ENCODE measurements at regions not wholly inside any gene's neighbourhood (a gene's known extent, or its start where the extent isn't known, plus 50 kb on each side); places are given as distances from the start of the nearest gene placed in this dataset.
"Not testable (repeated sequence)": the region's sequence is repeated elsewhere in the genome, so short reads cannot be mapped to it uniquely, and the experiment has no call there.

- ATAC-seq (ENCODE audit: low read depth) (no peak), DNase-seq (no peak)
- Mint-ChIP-seq H3K27ac (no peak overlapping the region), H3K4me1 (no peaks in the 10 kb centered on the region), H3K4me3 (no peak overlapping the region), H3K9me3 (no peaks in the 10 kb centered on the region), H3K27me3 (peaks cover 8% of the 10 kb centered on the region), H3K36me3 (no peaks in the 10 kb centered on the region)
- POLR2A ChIA-PET, result no interaction called here
These were observed 72.9 kb upstream of the FBXO28 start for GRCh38 chr1:224041032-224041431.

- H3K4me1 Mint-ChIP-seq; H3K9me3 Mint-ChIP-seq; ATAC-seq (ENCODE audit: low read depth); H3K4me3 Mint-ChIP-seq; H3K27ac Mint-ChIP-seq; DNase-seq; H3K36me3 Mint-ChIP-seq; POLR2A ChIA-PET; H3K27me3 Mint-ChIP-seq: not testable (repeated sequence)
These were observed 73.5 kb upstream of the FBXO28 start for GRCh38 chr1:224040423-224040822.

- POLR2A ChIA-PET; H3K4me1 Mint-ChIP-seq; DNase-seq; H3K36me3 Mint-ChIP-seq; H3K9me3 Mint-ChIP-seq; ATAC-seq (ENCODE audit: low read depth); H3K4me3 Mint-ChIP-seq; H3K27ac Mint-ChIP-seq; H3K27me3 Mint-ChIP-seq: not testable (repeated sequence)
These were observed 73.9 kb upstream of the FBXO28 start for GRCh38 chr1:224040006-224040405.

- H3K27ac Mint-ChIP-seq; H3K4me1 Mint-ChIP-seq; DNase-seq; H3K9me3 Mint-ChIP-seq; POLR2A ChIA-PET; H3K36me3 Mint-ChIP-seq; H3K4me3 Mint-ChIP-seq; ATAC-seq (ENCODE audit: low read depth); H3K27me3 Mint-ChIP-seq: not testable (repeated sequence)
These were observed 75.1 kb upstream of the FBXO28 start for GRCh38 chr1:224038832-224039231.

GRCh38 chr1:224037362-224037761 is 76.5 kb upstream of the FBXO28 start:
- DNase-seq; H3K27ac Mint-ChIP-seq; H3K4me3 Mint-ChIP-seq; ATAC-seq (ENCODE audit: low read depth); H3K36me3 Mint-ChIP-seq; POLR2A ChIA-PET; H3K9me3 Mint-ChIP-seq; H3K4me1 Mint-ChIP-seq; H3K27me3 Mint-ChIP-seq: not testable (repeated sequence)

GRCh38 chr1:224032608-224033276 is 81.2 kb upstream of the FBXO28 start:
- DNase-seq; H3K4me1 Mint-ChIP-seq; H3K9me3 Mint-ChIP-seq; POLR2A ChIA-PET; H3K36me3 Mint-ChIP-seq; ATAC-seq (ENCODE audit: low read depth); H3K27ac Mint-ChIP-seq; H3K27me3 Mint-ChIP-seq; H3K4me3 Mint-ChIP-seq: not testable (repeated sequence)

GRCh38 chr1:224031986-224032385 is 81.9 kb upstream of the FBXO28 start:
- DNase-seq; ATAC-seq (ENCODE audit: low read depth); H3K27ac Mint-ChIP-seq; H3K36me3 Mint-ChIP-seq; H3K4me3 Mint-ChIP-seq; H3K4me1 Mint-ChIP-seq; H3K9me3 Mint-ChIP-seq; H3K27me3 Mint-ChIP-seq; POLR2A ChIA-PET: not testable (repeated sequence)

GRCh38 chr1:224030257-224030656 is 83.7 kb upstream of the FBXO28 start:
- H3K27me3 Mint-ChIP-seq; POLR2A ChIA-PET; H3K27ac Mint-ChIP-seq; H3K36me3 Mint-ChIP-seq; ATAC-seq (ENCODE audit: low read depth); H3K4me1 Mint-ChIP-seq; DNase-seq; H3K9me3 Mint-ChIP-seq; H3K4me3 Mint-ChIP-seq: not testable (repeated sequence)

GRCh38 chr1:224029286-224030025 is 84.5 kb upstream of the FBXO28 start:
- H3K4me1 Mint-ChIP-seq; H3K27ac Mint-ChIP-seq; H3K9me3 Mint-ChIP-seq; DNase-seq; H3K27me3 Mint-ChIP-seq; ATAC-seq (ENCODE audit: low read depth); POLR2A ChIA-PET; H3K36me3 Mint-ChIP-seq; H3K4me3 Mint-ChIP-seq: not testable (repeated sequence)

GRCh38 chr1:224028802-224029201 is 85.1 kb upstream of the FBXO28 start:
- H3K4me1 Mint-ChIP-seq; POLR2A ChIA-PET; H3K9me3 Mint-ChIP-seq; H3K4me3 Mint-ChIP-seq; H3K27ac Mint-ChIP-seq; DNase-seq; H3K36me3 Mint-ChIP-seq; ATAC-seq (ENCODE audit: low read depth); H3K27me3 Mint-ChIP-seq: not testable (repeated sequence)

- H3K4me3 Mint-ChIP-seq; H3K4me1 Mint-ChIP-seq; H3K36me3 Mint-ChIP-seq; H3K27ac Mint-ChIP-seq; H3K27me3 Mint-ChIP-seq; DNase-seq; H3K9me3 Mint-ChIP-seq; POLR2A ChIA-PET; ATAC-seq (ENCODE audit: low read depth): not testable (repeated sequence)
These were observed 90.8 kb upstream of the FBXO28 start for GRCh38 chr1:224023122-224023521.

GRCh38 chr1:224022249-224022970 is 91.5 kb upstream of the FBXO28 start:
- H3K36me3 Mint-ChIP-seq; H3K4me3 Mint-ChIP-seq; ATAC-seq (ENCODE audit: low read depth); DNase-seq; POLR2A ChIA-PET; H3K9me3 Mint-ChIP-seq; H3K27me3 Mint-ChIP-seq; H3K4me1 Mint-ChIP-seq; H3K27ac Mint-ChIP-seq: not testable (repeated sequence)

GRCh38 chr1:224019866-224020265 is 94.0 kb upstream of the FBXO28 start:
- not testable (repeated sequence) for H3K9me3 Mint-ChIP-seq; ATAC-seq (ENCODE audit: low read depth); H3K36me3 Mint-ChIP-seq

GRCh38 chr1:224015782-224016181 is 98.1 kb upstream of the FBXO28 start:
- ATAC-seq (ENCODE audit: low read depth); H3K36me3 Mint-ChIP-seq; H3K27me3 Mint-ChIP-seq; H3K4me3 Mint-ChIP-seq; H3K9me3 Mint-ChIP-seq; H3K4me1 Mint-ChIP-seq; DNase-seq; POLR2A ChIA-PET; H3K27ac Mint-ChIP-seq: not testable (repeated sequence)

More at GRCh38 chr1:224019866-224020265, 94.0 kb upstream of the FBXO28 start:
- H3K4me1 Mint-ChIP-seq, H3K27ac Mint-ChIP-seq, H3K27me3 Mint-ChIP-seq, DNase-seq, POLR2A ChIA-PET, H3K4me3 Mint-ChIP-seq: not testable (repeated sequence)
